Natural killer cell (primary cell): ENCODE measurements at regions not wholly inside any gene's neighbourhood (a gene's known extent, or its start where the extent isn't known, plus 50 kb on each side); places are given as distances from the start of the nearest gene placed in this dataset.

ENCODE experiments used
- ATAC-seq, 3 donors: fragments of 150-1000 bp in 2 of 3; fragments of 200-7000 bp in 1 of 3; cut with Tn5 transposase; 1 replicate in 1 of 3; 2 replicates in 2 of 3; pipeline ENCODE4 v1.10.0; 2021; ENCODE audit warnings: mild to moderate bottlenecking in 2 of 3, moderate library complexity in 2 of 3
- DNase-seq, 2 donors: peaks; one replicate each; pipeline versions ENCODE4 v3.0.0 to v3.0.0-alpha.2; 2013 to 2021; ENCODE audit warnings: mixed read lengths in 1 of 2
- H3K27ac ChIP-seq: one replicate; pipeline ENCODE4 v1.5.1; 2013; ENCODE audit warnings: mild to moderate bottlenecking, low read length
- H3K27me3 ChIP-seq: one replicate; pipeline ENCODE4 v1.6.1; 2013; ENCODE audit warnings: low read length; ENCODE audit not compliant: control insufficient read depth, insufficient read depth
- H3K36me3 ChIP-seq: one replicate; pipeline ENCODE4 v1.6.1; 2013; ENCODE audit warnings: low read length; ENCODE audit not compliant: control insufficient read depth, insufficient read depth
- H3K4me1 ChIP-seq: one replicate; pipeline ENCODE4 v1.6.1; 2013; ENCODE audit warnings: low read length; ENCODE audit not compliant: control insufficient read depth, insufficient read depth
- H3K4me3 ChIP-seq: one replicate; pipeline ENCODE4 v1.5.1; 2013; ENCODE audit warnings: low read length
- H3K9me3 ChIP-seq: one replicate; pipeline ENCODE4 v1.6.1; 2013; ENCODE audit warnings: low read length; ENCODE audit not compliant: control insufficient read depth, insufficient read depth
- H3K27ac Mint-ChIP-seq, 2 donors: one replicate each; pipeline ENCODE4 v1.8.0; 2022; ENCODE audit warnings: mild to moderate bottlenecking in 2 of 2, mixed read lengths in 2 of 2, moderate library complexity in 1 of 2
- H3K27me3 Mint-ChIP-seq, 2 donors: one replicate each; pipeline ENCODE4 v1.8.0; 2022; ENCODE audit warnings: low read depth in 2 of 2, mixed read lengths in 2 of 2
- H3K36me3 Mint-ChIP-seq: one replicate; pipeline ENCODE4 v1.8.0; 2022; ENCODE audit warnings: mixed read lengths
- H3K4me1 Mint-ChIP-seq, 2 donors: one replicate each; pipeline ENCODE4 v1.8.0; 2022; ENCODE audit warnings: mixed read lengths in 2 of 2
- H3K4me3 Mint-ChIP-seq: one replicate; pipeline ENCODE4 v1.8.0; 2022; ENCODE audit warnings: mild to moderate bottlenecking, moderate library complexity, mixed read lengths
- H3K9me3 Mint-ChIP-seq, 2 donors: one replicate each; pipeline ENCODE4 v1.8.0; 2022; ENCODE audit warnings: mixed read lengths in 2 of 2
- WGBS: methylation state at CpG from one replicate; pipeline ENCODE4 v1.1.7; 2013; ENCODE audit warnings: missing lambda C conversion rate; ENCODE audit not compliant: insufficient coverage; 5-methylcytosine and 5-hydroxymethylcytosine counted together
- intact Hi-C: fragments of 100-400 bp; cut with micrococcal nuclease; formaldehyde crosslinking; loops from one replicate; pipeline ENCODE4 v1.14.2; 2022
- TF ChIP-seq, protein P1 (sequence below): fragments of 200-600 bp; IDR thresholded peaks from one replicate; pipeline ENCODE4 v1.8.0; 2022; ENCODE audit warnings: antibody characterized with exemption

DNA sequence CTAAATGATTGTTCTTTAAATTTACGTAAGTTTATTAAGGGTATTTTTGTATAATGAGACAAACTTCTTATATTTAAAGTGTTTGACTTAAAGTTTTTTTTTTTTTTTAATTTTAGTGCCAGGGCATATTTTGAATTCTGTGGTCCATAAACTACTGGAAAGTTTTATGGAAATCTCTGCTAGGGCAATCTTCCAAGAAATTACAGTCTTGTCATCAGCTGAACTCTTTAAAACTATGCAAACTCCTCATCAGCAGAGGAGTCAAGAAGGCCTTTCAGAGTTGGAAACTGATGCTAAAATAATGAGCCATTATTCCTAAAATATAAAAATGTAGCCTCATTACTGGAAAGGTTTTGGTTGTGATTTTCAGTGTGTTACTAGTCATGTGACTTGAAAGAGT, 1201.9 kb downstream of the BRINP3 start:
- Mint-ChIP-seq H3K27ac (no peak overlapping the region), H3K27me3 (no peaks in the 10 kb centered on the region), H3K4me1 (no peaks in the 10 kb centered on the region), H3K9me3 (peaks cover 7 to 14% of the 10 kb centered on the region in 2 donors), H3K36me3 (no peaks in the 10 kb centered on the region), H3K4me3 (no peak overlapping the region)
- Histone ChIP-seq H3K4me1 (no peaks in the 10 kb centered on the region), H3K27ac (no peak overlapping the region), H3K27me3 (no peaks in the 10 kb centered on the region), H3K36me3 (no peaks in the 10 kb centered on the region), H3K4me3 (no peak overlapping the region), H3K9me3 (no peaks in the 10 kb centered on the region)
- intact Hi-C loops, result no loop called here
- TF ChIP-seq, protein P1, sequence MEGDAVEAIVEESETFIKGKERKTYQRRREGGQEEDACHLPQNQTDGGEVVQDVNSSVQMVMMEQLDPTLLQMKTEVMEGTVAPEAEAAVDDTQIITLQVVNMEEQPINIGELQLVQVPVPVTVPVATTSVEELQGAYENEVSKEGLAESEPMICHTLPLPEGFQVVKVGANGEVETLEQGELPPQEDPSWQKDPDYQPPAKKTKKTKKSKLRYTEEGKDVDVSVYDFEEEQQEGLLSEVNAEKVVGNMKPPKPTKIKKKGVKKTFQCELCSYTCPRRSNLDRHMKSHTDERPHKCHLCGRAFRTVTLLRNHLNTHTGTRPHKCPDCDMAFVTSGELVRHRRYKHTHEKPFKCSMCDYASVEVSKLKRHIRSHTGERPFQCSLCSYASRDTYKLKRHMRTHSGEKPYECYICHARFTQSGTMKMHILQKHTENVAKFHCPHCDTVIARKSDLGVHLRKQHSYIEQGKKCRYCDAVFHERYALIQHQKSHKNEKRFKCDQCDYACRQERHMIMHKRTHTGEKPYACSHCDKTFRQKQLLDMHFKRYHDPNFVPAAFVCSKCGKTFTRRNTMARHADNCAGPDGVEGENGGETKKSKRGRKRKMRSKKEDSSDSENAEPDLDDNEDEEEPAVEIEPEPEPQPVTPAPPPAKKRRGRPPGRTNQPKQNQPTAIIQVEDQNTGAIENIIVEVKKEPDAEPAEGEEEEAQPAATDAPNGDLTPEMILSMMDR, result no peak
- no peak for DNase-seq
- no CpG with 5 or more reads among the region's 1 CpG for WGBS
- no peak for ATAC-seq

DNA sequence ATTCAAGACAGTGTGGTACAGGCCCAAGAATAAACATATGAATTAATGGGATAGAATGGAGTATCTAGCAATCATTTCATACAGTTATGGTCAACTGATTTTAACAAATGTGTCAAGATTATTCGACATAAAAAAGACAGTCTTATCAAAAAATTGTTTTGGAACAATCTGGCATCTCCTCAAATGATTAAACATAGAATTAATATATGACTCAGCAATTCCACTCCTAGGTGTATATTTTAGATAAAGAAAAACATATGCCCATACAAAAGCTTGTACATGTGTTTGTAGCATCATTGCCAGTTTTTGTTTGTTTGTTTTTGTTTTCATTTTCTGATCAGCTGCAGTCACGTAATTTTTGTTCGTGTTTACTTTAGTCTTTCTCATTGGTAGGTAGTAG, 1188.3 kb downstream of the BRINP3 start:
- 88% methylated on average over 2 of the region's 3 CpGs for WGBS
- Mint-ChIP-seq H3K4me3 (no peak overlapping the region), H3K36me3 (peaks cover 7% of the 10 kb centered on the region), H3K4me1 (no peaks in the 10 kb centered on the region), H3K27ac (no peak overlapping the region), H3K9me3 (peaks cover 10 to 21% of the 10 kb centered on the region in 2 donors), H3K27me3 (no peaks in the 10 kb centered on the region)
- Histone ChIP-seq H3K4me1 (no peaks in the 10 kb centered on the region), H3K27ac (no peak overlapping the region), H3K36me3 (no peaks in the 10 kb centered on the region), H3K27me3 (no peaks in the 10 kb centered on the region), H3K9me3 (no peaks in the 10 kb centered on the region), H3K4me3 (no peak overlapping the region)
- TF ChIP-seq, protein P1, result no peak
- intact Hi-C loops, result no loop called here
- DNase-seq, result no peak
- ATAC-seq, result no peak

DNA sequence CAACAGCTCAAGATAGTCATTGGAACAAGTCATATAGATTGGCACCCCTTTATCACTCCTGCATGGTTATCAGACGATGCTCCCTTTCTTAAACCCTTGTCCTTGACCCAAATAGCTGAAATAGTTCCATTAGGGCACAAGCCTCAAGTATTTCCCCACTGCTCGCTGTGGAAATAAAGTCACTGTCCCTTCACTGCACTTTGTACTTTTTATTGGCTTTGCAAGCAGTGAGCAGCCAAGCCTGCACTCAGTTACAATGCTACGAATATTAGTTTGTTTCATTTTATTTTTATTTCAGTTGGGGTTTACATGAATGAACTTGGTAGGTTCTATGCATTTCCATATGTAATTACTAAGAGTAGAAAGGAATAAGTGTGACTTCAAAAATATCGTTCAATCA, 1176.4 kb downstream of the BRINP3 start:
- no peak overlapping the region for H3K27ac ChIP-seq
- WGBS, result 69% methylated on average over 3 of the region's 4 CpGs
- H3K36me3 ChIP-seq, result no peaks in the 10 kb centered on the region
- Mint-ChIP-seq H3K36me3 (peaks cover 13% of the 10 kb centered on the region), H3K4me3 (no peak overlapping the region), H3K4me1 (no peaks in the 10 kb centered on the region), H3K27me3 (no peaks in the 10 kb centered on the region), H3K27ac (no peak overlapping the region), H3K9me3 (peaks cover 27 to 40% of the 10 kb centered on the region in 2 donors)
- no peaks in the 10 kb centered on the region for H3K27me3 ChIP-seq
- H3K9me3 ChIP-seq, result no peaks in the 10 kb centered on the region
- no peak overlapping the region for H3K4me3 ChIP-seq
- TF ChIP-seq, protein P1, result no peak
- H3K4me1 ChIP-seq, result no peaks in the 10 kb centered on the region
- intact Hi-C loops, result no loop called here
- ATAC-seq (no peak), DNase-seq (no peak)

DNA sequence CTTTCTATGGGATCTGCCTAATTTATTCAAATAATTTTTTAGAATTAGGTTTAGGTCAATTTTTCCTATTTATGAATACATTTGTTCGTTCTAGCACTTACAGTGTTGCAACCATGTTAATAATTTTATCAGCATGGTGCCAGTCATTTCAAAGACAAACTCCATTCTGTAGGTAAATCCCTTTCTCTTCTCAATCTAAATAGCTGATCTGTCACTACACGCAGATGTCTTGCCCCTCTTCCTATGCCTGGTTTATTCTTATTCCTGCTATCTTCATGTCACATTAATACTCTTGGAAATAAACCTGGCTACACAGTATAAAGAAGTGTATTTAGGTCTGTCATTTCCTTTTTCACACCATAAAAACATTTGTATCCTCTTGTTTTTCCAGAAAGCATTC, 1172.4 kb downstream of the BRINP3 start:
- ATAC-seq (no peak), DNase-seq (no peak)
- H3K36me3 ChIP-seq, result no peaks in the 10 kb centered on the region
- no peaks in the 10 kb centered on the region for H3K27me3 ChIP-seq
- WGBS, result 70% methylated on average over 2 of the region's 2 CpGs
- TF ChIP-seq, protein P1, result no peak
- peaks cover 25 to 35% of the 10 kb centered on the region in 2 donors for H3K9me3 Mint-ChIP-seq
- no peak overlapping the region for H3K27ac Mint-ChIP-seq
- no peak overlapping the region for H3K27ac ChIP-seq
- no peaks in the 10 kb centered on the region for H3K27me3 Mint-ChIP-seq
- no peak overlapping the region for H3K4me3 ChIP-seq
- H3K4me3 Mint-ChIP-seq, result no peak overlapping the region
- H3K36me3 Mint-ChIP-seq, result peaks cover 6% of the 10 kb centered on the region
- H3K4me1 ChIP-seq, result no peaks in the 10 kb centered on the region
- no peaks in the 10 kb centered on the region for H3K4me1 Mint-ChIP-seq
- no peaks in the 10 kb centered on the region for H3K9me3 ChIP-seq
- intact Hi-C loops, result no loop called here
